Activated T-helper 17 cell treated with anti-CD3 and anti-CD28 coated beads, Interleukin-2, amount 50 U/mL, for 72 hours (primary cell): ENCODE measurements at regions not wholly inside any gene's neighbourhood (a gene's known extent, or its start where the extent isn't known, plus 50 kb on each side); places are given as distances from the start of the nearest gene placed in this dataset.

Experiments
- ATAC-seq: fragments of 150-1000 bp; cut with Tn5 transposase; replicated peaks from 2 replicates; pipeline ENCODE4 v1.10.0; 2021; ENCODE audit warnings: mild to moderate bottlenecking, moderate library complexity
- H3K27ac Mint-ChIP-seq: one replicate; pipeline ENCODE4 v1.8.0; 2022; ENCODE audit warnings: mixed read lengths
- H3K27me3 Mint-ChIP-seq: one replicate; pipeline ENCODE4 v1.8.0; 2022; ENCODE audit warnings: mixed read lengths
- H3K36me3 Mint-ChIP-seq: one replicate; pipeline ENCODE4 v1.8.0; 2022; ENCODE audit warnings: low read depth, mild to moderate bottlenecking, mixed read lengths
- H3K4me1 Mint-ChIP-seq: one replicate; pipeline ENCODE4 v1.8.0; 2022; ENCODE audit warnings: mixed read lengths
- H3K4me3 Mint-ChIP-seq: one replicate; pipeline ENCODE4 v1.8.0; 2022; ENCODE audit warnings: mild to moderate bottlenecking, mixed read lengths
- H3K9me3 Mint-ChIP-seq: one replicate; pipeline ENCODE4 v1.8.0; 2022; ENCODE audit warnings: mixed read lengths

GRCh38 chr11:91188484-91188883 lies 965.6 kb upstream of the CHORDC1 start:
- Mint-ChIP-seq H3K27me3 (no peaks in the 10 kb centered on the region), H3K4me3 (no peak overlapping the region)

GRCh38 chr11:91187314-91187713 lies 964.5 kb upstream of the CHORDC1 start:
- Mint-ChIP-seq H3K27me3 (no peaks in the 10 kb centered on the region), H3K4me3 (no peak overlapping the region), H3K36me3 (no peaks in the 10 kb centered on the region), H3K9me3 (peaks cover 7% of the 10 kb centered on the region), H3K27ac (no peak overlapping the region), H3K4me1 (no peaks in the 10 kb centered on the region)
- no peak for ATAC-seq

More at GRCh38 chr11:91188484-91188883, 965.6 kb upstream of the CHORDC1 start:
- Mint-ChIP-seq H3K9me3 (no peaks in the 10 kb centered on the region), H3K36me3 (no peaks in the 10 kb centered on the region), H3K4me1 (no peaks in the 10 kb centered on the region), H3K27ac (no peak overlapping the region)
- no peak for ATAC-seq

GRCh38 chr11:91178366-91178765 lies 955.5 kb upstream of the CHORDC1 start:
- ATAC-seq, result no peak
- Mint-ChIP-seq H3K4me3 (no peak overlapping the region), H3K27me3 (no peaks in the 10 kb centered on the region), H3K9me3 (peaks cover 17% of the 10 kb centered on the region), H3K36me3 (no peaks in the 10 kb centered on the region), H3K27ac (no peak overlapping the region), H3K4me1 (no peaks in the 10 kb centered on the region)

GRCh38 chr11:91174734-91175133 lies 951.9 kb upstream of the CHORDC1 start:
- no peaks in the 10 kb centered on the region for H3K4me1 Mint-ChIP-seq
- H3K9me3 Mint-ChIP-seq, result peaks cover 14% of the 10 kb centered on the region
- H3K27ac Mint-ChIP-seq, result no peak overlapping the region
- ATAC-seq, result no peak
- no peaks in the 10 kb centered on the region for H3K27me3 Mint-ChIP-seq
- no peak overlapping the region for H3K4me3 Mint-ChIP-seq
- no peaks in the 10 kb centered on the region for H3K36me3 Mint-ChIP-seq

GRCh38 chr11:91174193-91174592 lies 951.3 kb upstream of the CHORDC1 start:
- ATAC-seq, result no peak
- H3K27ac Mint-ChIP-seq, result no peak overlapping the region
- no peaks in the 10 kb centered on the region for H3K36me3 Mint-ChIP-seq
- no peaks in the 10 kb centered on the region for H3K27me3 Mint-ChIP-seq
- peaks cover 14% of the 10 kb centered on the region for H3K9me3 Mint-ChIP-seq
- H3K4me1 Mint-ChIP-seq, result no peaks in the 10 kb centered on the region
- H3K4me3 Mint-ChIP-seq, result no peak overlapping the region

GRCh38 chr11:91173701-91174100 lies 950.9 kb upstream of the CHORDC1 start:
- no peak for ATAC-seq
- no peak overlapping the region for H3K27ac Mint-ChIP-seq
- peaks cover 14% of the 10 kb centered on the region for H3K9me3 Mint-ChIP-seq
- H3K36me3 Mint-ChIP-seq, result no peaks in the 10 kb centered on the region
- no peaks in the 10 kb centered on the region for H3K27me3 Mint-ChIP-seq
- no peak overlapping the region for H3K4me3 Mint-ChIP-seq
- no peaks in the 10 kb centered on the region for H3K4me1 Mint-ChIP-seq

GRCh38 chr11:91170711-91171110 lies 947.9 kb upstream of the CHORDC1 start:
- Mint-ChIP-seq H3K27me3 (no peaks in the 10 kb centered on the region), H3K9me3 (peaks cover 6% of the 10 kb centered on the region), H3K36me3 (no peaks in the 10 kb centered on the region), H3K27ac (no peak overlapping the region), H3K4me3 (no peak overlapping the region), H3K4me1 (no peaks in the 10 kb centered on the region)
- no peak for ATAC-seq

- H3K9me3 Mint-ChIP-seq, result peaks cover 7% of the 10 kb centered on the region
- no peak for ATAC-seq
- H3K27me3 Mint-ChIP-seq, result no peaks in the 10 kb centered on the region
- no peaks in the 10 kb centered on the region for H3K4me1 Mint-ChIP-seq
- H3K36me3 Mint-ChIP-seq, result no peaks in the 10 kb centered on the region
- no peak overlapping the region for H3K27ac Mint-ChIP-seq
- H3K4me3 Mint-ChIP-seq, result no peak overlapping the region
Observed at GRCh38 chr11:91164452-91164822, 941.6 kb upstream of the CHORDC1 start.

- Mint-ChIP-seq H3K4me1 (no peaks in the 10 kb centered on the region), H3K36me3 (no peaks in the 10 kb centered on the region), H3K4me3 (no peak overlapping the region), H3K27me3 (no peaks in the 10 kb centered on the region), H3K9me3 (peaks cover 7% of the 10 kb centered on the region), H3K27ac (no peak overlapping the region)
- no peak for ATAC-seq
Observed at GRCh38 chr11:91163619-91164451, 941.0 kb upstream of the CHORDC1 start.

- ATAC-seq, result no peak
- Mint-ChIP-seq H3K36me3 (no peaks in the 10 kb centered on the region), H3K4me1 (no peaks in the 10 kb centered on the region), H3K4me3 (no peak overlapping the region), H3K27me3 (no peaks in the 10 kb centered on the region), H3K9me3 (peaks cover 11% of the 10 kb centered on the region), H3K27ac (no peak overlapping the region)
Observed at GRCh38 chr11:91160661-91161060, 937.8 kb upstream of the CHORDC1 start.

GRCh38 chr11:91158891-91159537 lies 936.2 kb upstream of the CHORDC1 start:
- no peak overlapping the region for H3K27ac Mint-ChIP-seq
- H3K36me3 Mint-ChIP-seq, result no peaks in the 10 kb centered on the region
- H3K4me3 Mint-ChIP-seq, result no peak overlapping the region
- H3K4me1 Mint-ChIP-seq, result no peaks in the 10 kb centered on the region
- peaks cover 8% of the 10 kb centered on the region for H3K9me3 Mint-ChIP-seq
- H3K27me3 Mint-ChIP-seq, result no peaks in the 10 kb centered on the region
- no peak for ATAC-seq

- no peak for ATAC-seq
- H3K9me3 Mint-ChIP-seq, result peaks cover 4% of the 10 kb centered on the region
- H3K27ac Mint-ChIP-seq, result no peak overlapping the region
- no peaks in the 10 kb centered on the region for H3K27me3 Mint-ChIP-seq
- no peak overlapping the region for H3K4me3 Mint-ChIP-seq
- H3K4me1 Mint-ChIP-seq, result no peaks in the 10 kb centered on the region
- H3K36me3 Mint-ChIP-seq, result no peaks in the 10 kb centered on the region
Observed at GRCh38 chr11:91158297-91158696, 935.4 kb upstream of the CHORDC1 start.

- no peaks in the 10 kb centered on the region for H3K36me3 Mint-ChIP-seq
Observed at GRCh38 chr11:91156041-91156440, 933.2 kb upstream of the CHORDC1 start.

GRCh38 chr11:91147885-91148284 lies 925.0 kb upstream of the CHORDC1 start:
- Mint-ChIP-seq H3K27ac (no peak overlapping the region), H3K9me3 (peaks cover 16% of the 10 kb centered on the region)

More at GRCh38 chr11:91156041-91156440, 933.2 kb upstream of the CHORDC1 start:
- Mint-ChIP-seq H3K27me3 (no peaks in the 10 kb centered on the region), H3K4me3 (no peak overlapping the region), H3K4me1 (no peaks in the 10 kb centered on the region), H3K27ac (no peak overlapping the region), H3K9me3 (peaks cover 20% of the 10 kb centered on the region)
- ATAC-seq, result no peak

GRCh38 chr11:91141655-91142054 lies 918.8 kb upstream of the CHORDC1 start:
- H3K27ac Mint-ChIP-seq, result no peak overlapping the region
- ATAC-seq, result no peak
- H3K36me3 Mint-ChIP-seq, result no peaks in the 10 kb centered on the region
- H3K27me3 Mint-ChIP-seq, result no peaks in the 10 kb centered on the region
- peaks cover 10% of the 10 kb centered on the region for H3K9me3 Mint-ChIP-seq
- H3K4me1 Mint-ChIP-seq, result no peaks in the 10 kb centered on the region
- no peak overlapping the region for H3K4me3 Mint-ChIP-seq

More at GRCh38 chr11:91147885-91148284, 925.0 kb upstream of the CHORDC1 start:
- Mint-ChIP-seq H3K27me3 (no peaks in the 10 kb centered on the region), H3K4me1 (no peaks in the 10 kb centered on the region), H3K4me3 (no peak overlapping the region), H3K36me3 (no peaks in the 10 kb centered on the region)
- ATAC-seq, result no peak
